ENCODE measurements at regions not wholly inside any gene's neighbourhood (a gene's known extent, or its start where the extent isn't known, plus 50 kb on each side); places are given as distances from the start of the nearest gene placed in this dataset.

DNA sequence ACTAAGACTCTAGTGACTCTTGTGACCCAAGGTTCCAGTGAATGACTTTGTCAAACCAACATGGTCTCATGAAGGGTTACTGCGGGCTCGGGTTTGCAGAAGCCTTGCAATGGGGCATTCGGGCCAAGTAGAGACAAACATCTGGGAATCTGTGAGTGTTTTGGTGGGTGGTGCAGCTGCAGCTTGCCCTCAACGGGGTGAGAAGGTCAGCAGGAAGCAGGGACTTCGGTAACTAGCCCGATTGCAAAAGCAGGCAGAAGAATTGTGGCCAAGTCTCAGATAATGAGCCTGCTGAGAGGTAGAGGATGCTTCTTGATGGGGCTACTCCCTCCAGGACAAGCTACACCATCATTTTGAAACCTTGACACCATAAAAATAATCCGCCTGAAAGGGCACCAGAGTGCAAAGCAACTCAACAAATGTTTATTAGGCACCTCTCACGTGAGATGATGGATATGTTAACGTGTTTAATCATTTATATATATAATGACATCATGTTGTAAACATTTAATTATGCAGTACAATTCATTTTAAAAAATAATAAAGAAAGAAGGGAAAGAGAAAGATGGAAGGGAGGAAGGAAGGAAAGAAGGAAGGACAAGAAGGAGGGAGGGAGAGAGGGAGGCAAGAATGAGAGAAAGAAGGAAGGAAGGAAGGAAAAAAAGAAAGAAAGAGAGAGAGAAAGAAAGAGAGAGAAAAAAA lies 263.9 kb upstream of the IGF1R start:
- TF ChIP-seq, protein P1, sequence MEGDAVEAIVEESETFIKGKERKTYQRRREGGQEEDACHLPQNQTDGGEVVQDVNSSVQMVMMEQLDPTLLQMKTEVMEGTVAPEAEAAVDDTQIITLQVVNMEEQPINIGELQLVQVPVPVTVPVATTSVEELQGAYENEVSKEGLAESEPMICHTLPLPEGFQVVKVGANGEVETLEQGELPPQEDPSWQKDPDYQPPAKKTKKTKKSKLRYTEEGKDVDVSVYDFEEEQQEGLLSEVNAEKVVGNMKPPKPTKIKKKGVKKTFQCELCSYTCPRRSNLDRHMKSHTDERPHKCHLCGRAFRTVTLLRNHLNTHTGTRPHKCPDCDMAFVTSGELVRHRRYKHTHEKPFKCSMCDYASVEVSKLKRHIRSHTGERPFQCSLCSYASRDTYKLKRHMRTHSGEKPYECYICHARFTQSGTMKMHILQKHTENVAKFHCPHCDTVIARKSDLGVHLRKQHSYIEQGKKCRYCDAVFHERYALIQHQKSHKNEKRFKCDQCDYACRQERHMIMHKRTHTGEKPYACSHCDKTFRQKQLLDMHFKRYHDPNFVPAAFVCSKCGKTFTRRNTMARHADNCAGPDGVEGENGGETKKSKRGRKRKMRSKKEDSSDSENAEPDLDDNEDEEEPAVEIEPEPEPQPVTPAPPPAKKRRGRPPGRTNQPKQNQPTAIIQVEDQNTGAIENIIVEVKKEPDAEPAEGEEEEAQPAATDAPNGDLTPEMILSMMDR (IDR thresholded peaks at IDR 0.05; ENCODE audit: low read depth, low read length), result no peak
- TF ChIP-seq EZH2phosphoT487 (IDR thresholded peaks at IDR 0.05; ENCODE audit: low read depth), result no peak

Data from OCI-LY3 (cell line).